Nephron progenitor cell (in vitro differentiated cells): ENCODE measurements at regions not wholly inside any gene's neighbourhood (a gene's known extent, or its start where the extent isn't known, plus 50 kb on each side); places are given as distances from the start of the nearest gene placed in this dataset.
"Not testable (repeated sequence)": the region's sequence is repeated elsewhere in the genome, so short reads cannot be mapped to it uniquely, and the experiment has no call there.

Source experiments
- DNase-seq: peaks from one replicate; pipeline ENCODE4 v3.0.0; 2021
- H3K27ac Mint-ChIP-seq: 2 replicates; pipeline ENCODE4 v1.8.0; 2021; ENCODE audit warnings: mild to moderate bottlenecking, moderate library complexity, mixed read lengths
- H3K27me3 Mint-ChIP-seq: 2 replicates; pipeline ENCODE4 v1.8.0; 2021; ENCODE audit warnings: mild to moderate bottlenecking, low read depth, mixed read lengths; ENCODE audit not compliant: poor library complexity
- H3K36me3 Mint-ChIP-seq: 2 replicates; pipeline ENCODE4 v1.8.0; 2021; ENCODE audit warnings: low read depth, mixed read lengths
- H3K4me1 Mint-ChIP-seq: 2 replicates; pipeline ENCODE4 v1.8.0; 2021; ENCODE audit warnings: mixed read lengths
- H3K4me3 Mint-ChIP-seq: 2 replicates; pipeline ENCODE4 v1.8.0; 2021; ENCODE audit warnings: mild to moderate bottlenecking, moderate library complexity, mixed read lengths
- H3K9me3 Mint-ChIP-seq: 2 replicates; pipeline ENCODE4 v1.8.0; 2021; ENCODE audit warnings: mild to moderate bottlenecking, moderate library complexity, mixed read lengths
- CTCF ChIP-seq: fragments of 200-600 bp; sonication (generic); IDR thresholded peaks from 2 replicates; pipeline ENCODE4 v1.5.0; 2021; ENCODE audit warnings: antibody characterized with exemption

DNA sequence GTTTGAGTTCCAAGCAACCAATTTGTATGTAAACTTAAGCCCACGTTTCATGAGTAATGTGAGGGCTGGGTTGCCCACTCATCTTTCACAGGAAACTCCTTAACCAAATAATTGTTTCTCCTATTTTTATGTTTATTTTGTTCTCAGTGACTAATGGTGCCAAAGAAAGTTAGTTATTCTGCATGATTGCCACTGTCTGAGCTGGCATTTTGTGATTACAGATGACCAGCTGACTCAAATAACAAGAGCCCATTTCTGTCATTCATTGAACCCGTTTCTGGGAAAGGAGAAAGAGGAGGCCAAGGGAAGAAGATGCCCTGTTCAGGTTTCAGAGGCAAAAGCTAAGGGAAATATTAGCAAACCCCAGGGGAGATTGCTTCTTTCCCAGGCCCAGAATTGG, 186.9 kb upstream of the MYO3A start:
- Mint-ChIP-seq H3K4me1 (peaks cover 6% of the 10 kb centered on the region), H3K36me3 (no peaks in the 10 kb centered on the region), H3K9me3 (no peaks in the 10 kb centered on the region), H3K27me3 (peaks cover 10% of the 10 kb centered on the region), H3K4me3 (no peak overlapping the region), H3K27ac (no peak overlapping the region)
- no peak for DNase-seq
- no peak for TF ChIP-seq CTCF

GRCh38 chr10:25748509-25748908, 185.5 kb upstream of the MYO3A start:
- Mint-ChIP-seq H3K27ac (no peak overlapping the region), H3K36me3 (no peaks in the 10 kb centered on the region), H3K9me3 (no peaks in the 10 kb centered on the region), H3K27me3 (peaks cover 5% of the 10 kb centered on the region), H3K4me1 (peaks cover 6% of the 10 kb centered on the region), H3K4me3 (no peak overlapping the region)
- TF ChIP-seq CTCF, result no peak
- no peak for DNase-seq

- DNase-seq, result no peak
Measured at GRCh38 chr10:25753776-25754175, 180.3 kb upstream of the MYO3A start.

GRCh38 chr10:25755874-25756273, 178.2 kb upstream of the MYO3A start:
- H3K27ac Mint-ChIP-seq, H3K27me3 Mint-ChIP-seq, H3K4me3 Mint-ChIP-seq, H3K9me3 Mint-ChIP-seq, DNase-seq, H3K36me3 Mint-ChIP-seq: not testable (repeated sequence)
- peaks cover 13% of the 10 kb centered on the region for H3K4me1 Mint-ChIP-seq

More at GRCh38 chr10:25753776-25754175, 180.3 kb upstream of the MYO3A start:
- Mint-ChIP-seq H3K36me3 (no peaks in the 10 kb centered on the region), H3K4me3 (no peak overlapping the region), H3K4me1 (peaks cover 13% of the 10 kb centered on the region), H3K27ac (no peak overlapping the region), H3K9me3 (peaks cover 7% of the 10 kb centered on the region), H3K27me3 (peaks cover 4% of the 10 kb centered on the region)
- TF ChIP-seq CTCF, result no peak

DNA sequence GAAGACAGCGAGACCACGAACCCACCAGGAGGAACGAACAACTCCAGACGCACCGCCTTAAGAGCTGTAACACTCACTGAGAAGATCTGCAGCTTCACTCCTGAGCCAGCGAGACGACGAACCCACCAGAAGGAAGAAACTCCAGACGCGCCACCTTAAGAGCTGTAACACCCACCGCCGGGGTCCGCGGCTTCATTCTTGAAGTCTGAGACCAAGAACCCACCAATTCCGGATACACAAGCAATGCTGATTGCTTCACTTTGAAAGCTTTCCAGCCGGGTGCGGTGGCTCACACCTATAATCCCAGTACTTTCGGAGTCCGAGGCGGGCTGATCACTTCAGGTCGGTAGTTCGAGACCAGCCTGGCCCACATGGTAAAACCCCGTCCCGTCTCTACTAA, 177.2 kb upstream of the MYO3A start:
- DNase-seq, result no peak
- Mint-ChIP-seq H3K27ac (peak overlapping the region; percentile 81), H3K4me3 (no peak overlapping the region), H3K27me3 (no peaks in the 10 kb centered on the region), H3K4me1 (peaks cover 13% of the 10 kb centered on the region), H3K9me3 (peaks cover 7% of the 10 kb centered on the region), H3K36me3 (no peaks in the 10 kb centered on the region)
- no peak for TF ChIP-seq CTCF

DNA sequence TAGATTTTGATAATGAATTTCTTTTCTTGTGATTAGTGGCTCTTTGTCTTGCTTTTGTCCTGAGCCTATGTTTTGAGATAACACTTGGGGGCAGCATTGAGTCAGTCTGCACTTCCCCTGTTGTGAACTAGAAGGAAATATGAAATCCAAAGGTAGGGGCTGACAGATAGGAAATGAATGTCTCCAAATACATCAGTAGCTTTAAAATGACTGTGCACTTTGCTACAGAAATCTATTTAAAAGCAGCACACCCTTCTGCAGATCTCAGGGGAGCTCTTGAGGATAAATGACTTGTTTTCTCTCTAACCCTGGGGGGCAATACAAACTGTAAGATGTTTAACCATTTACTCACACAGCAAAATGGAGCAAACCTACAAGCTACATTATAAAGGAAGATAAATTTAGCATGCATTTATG, 176.0 kb upstream of the MYO3A start:
- Mint-ChIP-seq H3K4me3 (no peak overlapping the region), H3K9me3 (peaks cover 7% of the 10 kb centered on the region), H3K27me3 (no peaks in the 10 kb centered on the region), H3K4me1 (peaks cover 13% of the 10 kb centered on the region), H3K36me3 (no peaks in the 10 kb centered on the region), H3K27ac (no peak overlapping the region)
- peak; percentile 81 for TF ChIP-seq CTCF
- DNase-seq, result peak; percentile 35
